SK-N-SH (cell line): ENCODE measurements at regions not wholly inside any gene's neighbourhood (a gene's known extent, or its start where the extent isn't known, plus 50 kb on each side); places are given as distances from the start of the nearest gene placed in this dataset.

Experiments used
- CTCF ChIA-PET: fragments of 300-600, 350-600 bp; formaldehyde crosslinking; extraction: SDS; loops from one replicate; lab custom pipeline; 2021; lab: Yijun Ruan, JAX
- POLR2A ChIA-PET: fragments of 350-600 bp; sonication (Branson Sonifier 250); formaldehyde crosslinking; extraction: SDS; loops from one replicate; lab custom pipeline; 2020; ENCODE audit warnings: antibody characterized with exemption, inconsistent platforms; lab: Yijun Ruan, JAX
- DNase-seq: peaks from one replicate; pipeline ENCODE4 v3.0.0; 2012
- H2AFZ ChIP-seq: fragments of 200-600 bp; sonication (generic); 2 replicates; pipeline ENCODE4 v1.8.1; 2016; ENCODE audit warnings: antibody characterized with exemption, mild to moderate bottlenecking, low read depth
- H3F3A ChIP-seq: fragments of 200-600 bp; sonication (generic); replicated peaks from 2 replicates; pipeline ENCODE3; 2016; ENCODE audit warnings: antibody characterized with exemption, mild to moderate bottlenecking; ENCODE audit not compliant: insufficient read depth
- H3K27ac ChIP-seq, 2 experiments: fragments of 200-500 bp in 1 of 2; fragments of 200-600 bp in 1 of 2; sonication (Bioruptor generic) in 1 of 2; sonication (generic), shearing (Covaris generic) in 1 of 2; 2 replicates each; pipeline versions ENCODE4 v1.5.1 to v1.6.1; 2014 to 2016; ENCODE audit warnings: low read depth in 2 of 2, inconsistent platforms in 1 of 2, low read length in 1 of 2, mild to moderate bottlenecking in 1 of 2, mixed read lengths in 1 of 2
- H3K27me3 ChIP-seq: fragments of 200-600 bp; sonication (generic), shearing (Covaris generic); 2 replicates; pipeline ENCODE4 v1.6.1; 2016; ENCODE audit warnings: mixed run types; ENCODE audit not compliant: insufficient read depth
- H3K36me3 ChIP-seq, 2 experiments: fragments of 200-500 bp in 1 of 2; fragments of 200-600 bp in 1 of 2; sonication (Bioruptor generic) in 1 of 2; sonication (generic) in 1 of 2; replicated peaks in 1 of 2; 2 replicates each; pipeline versions ENCODE3 to v1.5.1; 2014 to 2016; ENCODE audit warnings: low read length in 1 of 2, mild to moderate bottlenecking in 1 of 2; ENCODE audit not compliant: insufficient read depth in 2 of 2, control insufficient read depth in 1 of 2
- H3K4me1 ChIP-seq, 2 experiments: fragments of 200-500 bp in 1 of 2; fragments of 200-600 bp in 1 of 2; sonication (Bioruptor generic) in 1 of 2; sonication (generic), shearing (Covaris generic) in 1 of 2; 2 replicates each; pipeline versions ENCODE4 v1.5.1 to v1.6.1; 2014 to 2016; ENCODE audit warnings: low read depth in 1 of 2, low read length in 1 of 2, mixed run types in 1 of 2; ENCODE audit not compliant: insufficient read depth in 2 of 2, control insufficient read depth in 1 of 2
- H3K4me2 ChIP-seq: fragments of 200-600 bp; sonication (generic), shearing (Covaris generic); 2 replicates; pipeline ENCODE4 v1.6.1; 2017; ENCODE audit warnings: mixed run types
- H3K4me3 ChIP-seq, 2 experiments: fragments of 200-500 bp in 1 of 2; fragments of 200-600 bp in 1 of 2; sonication (Bioruptor generic) in 1 of 2; sonication (generic), shearing (Covaris generic) in 1 of 2; 2 replicates each; pipeline versions ENCODE4 v1.5.1 to v1.8.1; 2014 to 2016; ENCODE audit warnings: low read depth in 2 of 2, inconsistent platforms in 1 of 2, low read length in 1 of 2, mild to moderate bottlenecking in 1 of 2, mixed read lengths in 1 of 2, moderate library complexity in 1 of 2
- H3K79me2 ChIP-seq: fragments of 200-600 bp; sonication (generic); 2 replicates; pipeline ENCODE4 v1.8.1; 2017; ENCODE audit warnings: mild to moderate bottlenecking; ENCODE audit not compliant: insufficient read depth
- H3K9ac ChIP-seq: fragments of 200-600 bp; sonication (generic); 2 replicates; pipeline ENCODE4 v1.6.1; 2017; ENCODE audit warnings: mixed run types
- H3K9me2 ChIP-seq: fragments of 200-600 bp; sonication (generic); 2 replicates; pipeline ENCODE4 v1.6.1; 2017; ENCODE audit warnings: mixed run types
- H3K9me3 ChIP-seq: fragments of 200-600 bp; sonication (generic); 2 replicates; pipeline ENCODE4 v1.6.1; 2017; ENCODE audit warnings: mixed run types, mild to moderate bottlenecking, moderate library complexity
- H4K20me1 ChIP-seq: fragments of 200-600 bp; sonication (generic); 2 replicates; pipeline ENCODE4 v1.6.1; 2017; ENCODE audit warnings: mild to moderate bottlenecking, mixed run types; ENCODE audit not compliant: insufficient read depth
- CHD2 ChIP-seq: fragments of 150-350 bp; IDR thresholded peaks from 2 replicates; pipeline ENCODE4 v1.6.1; 2018; ENCODE audit warnings: low read length; ENCODE audit not compliant: partially characterized antibody
- CTCF ChIP-seq: fragments of 200-600 bp; sonication (generic); IDR thresholded peaks from 2 replicates; pipeline ENCODE4 v1.6.1; 2017; ENCODE audit warnings: antibody characterized with exemption, mild to moderate bottlenecking, moderate library complexity
- ELF1 ChIP-seq: IDR thresholded peaks from 2 replicates; pipeline ENCODE4 v1.4.0; 2012
- EZH2phosphoT487 ChIP-seq: fragments of 200-600 bp; sonication (generic); IDR thresholded peaks from 2 replicates; pipeline ENCODE4 v1.6.1; 2017; ENCODE audit warnings: low read depth, mixed run types, mild to moderate bottlenecking, antibody characterized with exemption, moderate library complexity, borderline replicate concordance
- FOSL2 ChIP-seq: IDR thresholded peaks from 2 replicates; pipeline ENCODE4 v1.4.0; 2012; ENCODE audit warnings: low read depth, mild to moderate bottlenecking, moderate library complexity, borderline replicate concordance
- GABPA ChIP-seq: IDR thresholded peaks from 2 replicates; pipeline ENCODE4 v1.4.0; 2012; ENCODE audit warnings: low read depth, mild to moderate bottlenecking
- GATA2 ChIP-seq: sonication (generic); formaldehyde crosslinking; IDR thresholded peaks from 2 replicates; pipeline ENCODE4 v1.5.0; 2020; ENCODE audit warnings: mild to moderate bottlenecking, missing genetic modification reagents
- JUND ChIP-seq: IDR thresholded peaks from 2 replicates; pipeline ENCODE4 v1.4.0; 2012
- MAX ChIP-seq: IDR thresholded peaks from 2 replicates; pipeline ENCODE4 v1.4.0; 2012; ENCODE audit warnings: low read depth
- NRF1 ChIP-seq: IDR thresholded peaks from 2 replicates; pipeline ENCODE4 v1.6.1; 2012; ENCODE audit warnings: low read depth, mild to moderate bottlenecking, low read length
- POLR2AphosphoS5 ChIP-seq: IDR thresholded peaks from 2 replicates; pipeline ENCODE4 v1.6.1; 2012; ENCODE audit warnings: low read depth, low read length
- RCOR1 ChIP-seq: fragments of 150-350 bp; IDR thresholded peaks from 2 replicates; pipeline ENCODE4 v1.6.1; 2017; ENCODE audit warnings: antibody characterized with exemption, low read length
- SMC3 ChIP-seq: IDR thresholded peaks from 2 replicates; pipeline ENCODE4 v1.6.1; 2012; ENCODE audit warnings: low read depth, low read length, improper control_type of control experiment
- TAF1 ChIP-seq: IDR thresholded peaks from 2 replicates; pipeline ENCODE4 v1.6.1; 2012; ENCODE audit warnings: low read depth, mild to moderate bottlenecking, low read length, moderate library complexity, borderline replicate concordance
- TEAD4 ChIP-seq: IDR thresholded peaks from 2 replicates; pipeline ENCODE4 v1.4.0; 2012; ENCODE audit warnings: mild to moderate bottlenecking, borderline replicate concordance; ENCODE audit not compliant: insufficient read depth
- USF2 ChIP-seq: fragments of 150-350 bp; IDR thresholded peaks from 2 replicates; pipeline ENCODE4 v1.6.1; 2017; ENCODE audit warnings: antibody characterized with exemption, low read length, low read depth, borderline replicate concordance
- WGBS: methylation state at CpG from one replicate; pipeline ENCODE4 v1.1.6; 2017; ENCODE audit warnings: low lambda C conversion rate; 5-methylcytosine and 5-hydroxymethylcytosine counted together

DNA sequence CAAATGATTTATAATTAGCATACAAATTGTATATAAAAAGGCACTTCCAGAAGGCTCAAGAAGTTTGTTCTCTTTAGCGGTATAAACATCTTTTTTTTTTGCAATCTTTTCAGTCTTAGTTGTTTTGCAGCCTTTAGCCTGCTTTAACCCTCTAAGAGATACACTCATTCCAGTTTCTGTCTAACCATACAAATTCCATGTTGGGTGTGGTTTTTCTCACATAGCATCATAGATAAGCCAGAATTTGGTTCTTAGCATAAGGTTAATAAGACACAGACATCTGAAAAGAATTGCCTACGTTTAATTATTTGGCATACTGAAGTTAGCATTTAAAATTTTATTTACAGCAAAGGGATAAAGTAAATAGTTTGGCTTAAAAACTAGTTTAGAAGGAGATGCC lies 92.5 kb upstream of the NPVF start:
- DNase-seq: no peak
- H3K27me3 ChIP-seq: no peaks in the 10 kb centered on the region
- H2AFZ ChIP-seq: no peak overlapping the region
- H3K36me3 ChIP-seq: no peaks in the 10 kb centered on the region
- H3K27ac ChIP-seq: no peak overlapping the region
- whole genome bisulfite sequencing: 40% methylated on average over 2 of the region's 2 CpGs
- TF ChIP-seq NRF1 (no peak), JUND (no peak), RCOR1 (no peak), GABPA (no peak), MAX (no peak), FOSL2 (no peak), CHD2 (no peak), POLR2AphosphoS5 (no peak), USF2 (no peak), EZH2phosphoT487 (no peak), GATA2 (no peak), ELF1 (no peak), SMC3 (no peak)
- ChIA-PET POLR2A (no interaction called here), CTCF (interaction anchor here (1.4 to 1.8 kb wide), 2 partner anchors 15 to 245 kb away, joined by 3 to 6 read pairs; no protein-coding TSS in a partner anchor)
- no peaks in the 10 kb centered on the region for H3K4me1 ChIP-seq
- no peak overlapping the region for H3K4me3 ChIP-seq
- no peaks in the 10 kb centered on the region for H3K79me2 ChIP-seq
- H4K20me1 ChIP-seq: no peaks in the 10 kb centered on the region
- H3K4me2 ChIP-seq: no peak overlapping the region
- no peaks in the 10 kb centered on the region for H3K9me3 ChIP-seq
- H3F3A ChIP-seq: no peaks in the 10 kb centered on the region
- H3K9me2 ChIP-seq: no peaks in the 10 kb centered on the region
- no peak overlapping the region for H3K9ac ChIP-seq

GRCh38 chr7:25321424-25321823 lies 93.1 kb upstream of the NPVF start:
- no peaks in the 10 kb centered on the region for H3K79me2 ChIP-seq
- ChIA-PET POLR2A (no interaction called here), CTCF (interaction anchor here (0.7 to 1.8 kb wide), 3 partner anchors 42 to 245 kb away, joined by 3 to 6 read pairs (median 3); no protein-coding TSS in a partner anchor)
- 27% methylated on average over 5 of the region's 5 CpGs for WGBS
- H3K27ac ChIP-seq: no peak overlapping the region
- H4K20me1 ChIP-seq: no peaks in the 10 kb centered on the region
- H2AFZ ChIP-seq: no peak overlapping the region
- H3K4me2 ChIP-seq: no peak overlapping the region
- H3F3A ChIP-seq: no peaks in the 10 kb centered on the region
- no peaks in the 10 kb centered on the region for H3K36me3 ChIP-seq
- no peak for TF ChIP-seq TAF1
- TF ChIP-seq FOSL2: no peak
- no peak for TF ChIP-seq TEAD4
- no peak for TF ChIP-seq CTCF
- H3K9me2 ChIP-seq: no peaks in the 10 kb centered on the region
- H3K4me3 ChIP-seq: no peak overlapping the region
- H3K9ac ChIP-seq: no peak overlapping the region
- no peaks in the 10 kb centered on the region for H3K27me3 ChIP-seq
- no peak for DNase-seq
- H3K4me1 ChIP-seq: no peaks in the 10 kb centered on the region
- H3K9me3 ChIP-seq: no peaks in the 10 kb centered on the region
